Transverse colon (tissue), 4 donors: ENCODE measurements at regions not wholly inside any gene's neighbourhood (a gene's known extent, or its start where the extent isn't known, plus 50 kb on each side); places are given as distances from the start of the nearest gene placed in this dataset.

ENCODE experiments used
- DNase-seq: peaks from one replicate; pipeline ENCODE4 v3.0.0-alpha.2; 2019
- H3K27ac ChIP-seq, 4 donors: fragments of 200-600 bp; sonication (generic); 2 replicates each; pipeline ENCODE4 v1.5.1; 2016 to 2018; ENCODE audit warnings: inconsistent platforms in 4 of 4
- H3K27me3 ChIP-seq: fragments of 200-600 bp; sonication (generic); 2 replicates; pipeline ENCODE4 v1.5.1; 2017; ENCODE audit warnings: inconsistent platforms
- H3K36me3 ChIP-seq, 4 donors: fragments of 200-600 bp; sonication (generic); 2 replicates each; pipeline ENCODE4 v1.5.1; 2017 to 2019; ENCODE audit warnings: inconsistent platforms in 4 of 4
- H3K4me1 ChIP-seq, 4 donors: fragments of 200-600 bp; sonication (generic); 2 replicates each; pipeline ENCODE4 v1.5.1; 2017 to 2020; ENCODE audit warnings: inconsistent platforms in 4 of 4
- H3K4me3 ChIP-seq, 4 donors: fragments of 200-600 bp; sonication (generic); 1 replicate in 1 of 4; 2 replicates in 3 of 4; pipeline versions ENCODE4 v1.5.1 to v1.6.1; 2017 to 2019; ENCODE audit warnings: inconsistent platforms in 4 of 4
- H3K9me3 ChIP-seq, 2 donors: fragments of 200-600 bp; sonication (generic); 2 replicates each; pipeline ENCODE4 v1.5.1; 2017 to 2019; ENCODE audit warnings: inconsistent platforms in 2 of 2
- CTCF ChIP-seq, 5 experiments: fragments of 200-600 bp in 3 of 5; fragments of 450-650 bp in 2 of 5; sonication (generic) in 3 of 5; IDR thresholded peaks; 1 replicate in 2 of 5; 2 replicates in 3 of 5; pipeline ENCODE4 v1.5.1; 2016 to 2017; ENCODE audit warnings: antibody characterized with exemption in 5 of 5, inconsistent platforms in 3 of 5, mild to moderate bottlenecking in 2 of 5, moderate library complexity in 1 of 5
- EP300 ChIP-seq: sonication (generic); formaldehyde crosslinking; IDR thresholded peaks from one replicate; pipeline ENCODE4 v1.6.1; 2017; ENCODE audit warnings: antibody characterized with exemption, low read depth
- POLR2A ChIP-seq: fragments of 450-650 bp; IDR thresholded peaks from one replicate; pipeline ENCODE4 v1.6.1; 2016; ENCODE audit warnings: antibody characterized with exemption, mild to moderate bottlenecking, moderate library complexity
- POLR2AphosphoS5 ChIP-seq, 3 donors: sonication (generic); formaldehyde crosslinking; IDR thresholded peaks; one replicate each; pipeline ENCODE4 v1.6.1; 2016; ENCODE audit warnings: antibody characterized with exemption in 3 of 3
- WGBS, 2 donors: methylation state at CpG; one replicate each; pipeline ENCODE4 v1.1.5; 2018; ENCODE audit warnings: low coverage in 1 of 2; 5-methylcytosine and 5-hydroxymethylcytosine counted together
- in situ Hi-C, 4 donors: fragments of 200-750 bp; cut with MboI; loops; one replicate each; pipeline versions ENCODE4 v1.15.0 to v1.15.1; 2017; ENCODE audit warnings: low sequenced_read_pairs in 3 of 4, low pct_ligation_motif_present in 1 of 4, low pct_unique_long_range_greater_than_20kb in 1 of 4
- intact Hi-C: fragments of 100-400 bp; cut with DNase I; formaldehyde crosslinking; loops from one replicate; pipeline ENCODE4 v1.15.1; 2023; ENCODE audit warnings: low total_unique reads

GRCh38 chr15:94769089-94769488, 537.7 kb downstream of the MCTP2 start:
- no peaks in the 10 kb centered on the region for H3K4me1 ChIP-seq
- no peak overlapping the region for H3K27ac ChIP-seq
- no peak for DNase-seq
- intact Hi-C loops, result no loop called here
- in situ Hi-C loops, result no loop called here
- H3K27me3 ChIP-seq, result no peaks in the 10 kb centered on the region
- TF ChIP-seq POLR2AphosphoS5 (IDR thresholded peaks at IDR 0.05), result no peak
- no peak for TF ChIP-seq EP300
- H3K36me3 ChIP-seq, result no peaks in the 10 kb centered on the region
- WGBS, 2 donors, result 53 to 82% methylated on average over 2 of the region's 2 CpGs
- no peak overlapping the region for H3K4me3 ChIP-seq
- H3K9me3 ChIP-seq, result no peaks in the 10 kb centered on the region

GRCh38 chr15:94770199-94770598, 538.8 kb downstream of the MCTP2 start:
- no peak overlapping the region for H3K4me3 ChIP-seq
- WGBS, 2 donors, result 81 to 86% methylated on average over 9 to 10 of the region's 10 CpGs

GRCh38 chr15:94777037-94777436, 545.7 kb downstream of the MCTP2 start:
- Histone ChIP-seq H3K9me3 (no peaks in the 10 kb centered on the region), H3K4me1 (no peaks in the 10 kb centered on the region), H3K36me3 (no peaks in the 10 kb centered on the region), H3K27me3 (no peaks in the 10 kb centered on the region), H3K4me3 (no peak overlapping the region), H3K27ac (no peak overlapping the region)
- DNase-seq, result no peak
- 68 to 69% methylated on average over 1 of the region's 1 CpG for WGBS, 2 donors
- TF ChIP-seq CTCF (IDR thresholded peaks at IDR 0.05), result no peak
- no peak for TF ChIP-seq POLR2AphosphoS5 (IDR thresholded peaks at IDR 0.05)
- no peak for TF ChIP-seq POLR2A
- TF ChIP-seq EP300, result no peak
- intact Hi-C loops (no loop called here), in situ Hi-C loops (loop anchor here in 1 of 4 donors (25.0 kb wide), 1 partner anchor 90 kb away; no protein-coding TSS in a partner anchor)

More at GRCh38 chr15:94770199-94770598, 538.8 kb downstream of the MCTP2 start:
- Histone ChIP-seq H3K27me3 (no peaks in the 10 kb centered on the region), H3K9me3 (no peaks in the 10 kb centered on the region), H3K4me1 (no peaks in the 10 kb centered on the region), H3K27ac (no peak overlapping the region), H3K36me3 (no peaks in the 10 kb centered on the region)
- in situ Hi-C loops (no loop called here), intact Hi-C loops (no loop called here)
- no peak for DNase-seq
- TF ChIP-seq EP300 (no peak), CTCF (IDR thresholded peaks at IDR 0.05) (no peak), POLR2A (no peak), POLR2AphosphoS5 (IDR thresholded peaks at IDR 0.05) (no peak)

- intact Hi-C loops (no loop called here), in situ Hi-C loops (loop anchor here in 1 of 4 donors (25.0 kb wide), 1 partner anchor 92 kb away; no protein-coding TSS in a partner anchor)
- H3K27me3 ChIP-seq, result no peaks in the 10 kb centered on the region
- H3K4me3 ChIP-seq, result no peak overlapping the region
- no peaks in the 10 kb centered on the region for H3K9me3 ChIP-seq
- no peaks in the 10 kb centered on the region for H3K4me1 ChIP-seq
- no peak overlapping the region for H3K27ac ChIP-seq
- DNase-seq, result no peak
- no peak for TF ChIP-seq POLR2A
- no peak for TF ChIP-seq EP300
- H3K36me3 ChIP-seq, result no peaks in the 10 kb centered on the region
Measured at GRCh38 chr15:94778840-94779239, 547.5 kb downstream of the MCTP2 start.

GRCh38 chr15:94780166-94780565, 548.8 kb downstream of the MCTP2 start:
- in situ Hi-C loops, result loop anchor here in 1 of 4 donors (25.0 kb wide), 1 partner anchor 93 kb away; no protein-coding TSS in a partner anchor
- WGBS, 2 donors, result 53 to 64% methylated on average over 4 of the region's 4 CpGs
- no peaks in the 10 kb centered on the region for H3K27me3 ChIP-seq
- H3K27ac ChIP-seq, result no peak overlapping the region
- no peaks in the 10 kb centered on the region for H3K9me3 ChIP-seq
- no peaks in the 10 kb centered on the region for H3K36me3 ChIP-seq
- TF ChIP-seq CTCF (IDR thresholded peaks at IDR 0.05) (no peak), POLR2AphosphoS5 (IDR thresholded peaks at IDR 0.05) (no peak), EP300 (no peak), POLR2A (no peak)
- intact Hi-C loops, result no loop called here
- DNase-seq, result no peak
- no peaks in the 10 kb centered on the region for H3K4me1 ChIP-seq
- no peak overlapping the region for H3K4me3 ChIP-seq
